ENCODE measurements at regions not wholly inside any gene's neighbourhood (a gene's known extent, or its start where the extent isn't known, plus 50 kb on each side); places are given as distances from the start of the nearest gene placed in this dataset.

- peaks cover 3% of the 10 kb centered on the region for H3K9me3 Mint-ChIP-seq
Observed at GRCh38 chr14:98231210-98231609, 1040.8 kb downstream of the BCL11B start.

GRCh38 chr14:98233656-98234055 lies 1038.3 kb downstream of the BCL11B start:
- DNase-seq, result no peak
- H3K4me3 Mint-ChIP-seq, result no peak overlapping the region
- H3K9me3 Mint-ChIP-seq, result peaks cover 22% of the 10 kb centered on the region
- H3K36me3 Mint-ChIP-seq (ENCODE audit: low read depth), result no peaks in the 10 kb centered on the region
- H3K27me3 Mint-ChIP-seq (ENCODE audit: low read depth, poor library complexity), result peaks cover 22% of the 10 kb centered on the region
- H3K27ac Mint-ChIP-seq, result no peak overlapping the region
- peaks cover 12% of the 10 kb centered on the region for H3K4me1 Mint-ChIP-seq
- no peak for TF ChIP-seq CTCF (IDR thresholded peaks at IDR 0.05)

More at GRCh38 chr14:98231210-98231609, 1040.8 kb downstream of the BCL11B start:
- H3K27me3 Mint-ChIP-seq (ENCODE audit: low read depth, poor library complexity), result peaks cover 22% of the 10 kb centered on the region
- no peak overlapping the region for H3K27ac Mint-ChIP-seq
- no peak for TF ChIP-seq CTCF (IDR thresholded peaks at IDR 0.05)
- H3K4me1 Mint-ChIP-seq, result peaks cover 20% of the 10 kb centered on the region
- no peak for DNase-seq
- no peaks in the 10 kb centered on the region for H3K36me3 Mint-ChIP-seq (ENCODE audit: low read depth)
- no peak overlapping the region for H3K4me3 Mint-ChIP-seq

GRCh38 chr14:98234208-98234607 lies 1037.8 kb downstream of the BCL11B start:
- Mint-ChIP-seq H3K4me3 (no peak overlapping the region), H3K36me3 (ENCODE audit: low read depth) (no peaks in the 10 kb centered on the region), H3K9me3 (peaks cover 22% of the 10 kb centered on the region), H3K27me3 (ENCODE audit: low read depth, poor library complexity) (peaks cover 22% of the 10 kb centered on the region), H3K27ac (no peak overlapping the region), H3K4me1 (peaks cover 12% of the 10 kb centered on the region)
- no peak for DNase-seq
- no peak for TF ChIP-seq CTCF (IDR thresholded peaks at IDR 0.05)

GRCh38 chr14:98236314-98236713 lies 1035.7 kb downstream of the BCL11B start:
- H3K4me3 Mint-ChIP-seq, result no peak overlapping the region
- H3K4me1 Mint-ChIP-seq, result peaks cover under 1% of the 10 kb centered on the region
- no peaks in the 10 kb centered on the region for H3K36me3 Mint-ChIP-seq (ENCODE audit: low read depth)
- peaks cover 22% of the 10 kb centered on the region for H3K9me3 Mint-ChIP-seq
- no peak overlapping the region for H3K27ac Mint-ChIP-seq
- H3K27me3 Mint-ChIP-seq (ENCODE audit: low read depth, poor library complexity), result peaks cover 12% of the 10 kb centered on the region
- no peak for TF ChIP-seq CTCF (IDR thresholded peaks at IDR 0.05)
- no peak for DNase-seq

- H3K4me3 Mint-ChIP-seq, result no peak overlapping the region
- no peaks in the 10 kb centered on the region for H3K4me1 Mint-ChIP-seq
- no peak overlapping the region for H3K27ac Mint-ChIP-seq
- peaks cover 13% of the 10 kb centered on the region for H3K27me3 Mint-ChIP-seq (ENCODE audit: low read depth, poor library complexity)
- peaks cover 22% of the 10 kb centered on the region for H3K9me3 Mint-ChIP-seq
- no peak for TF ChIP-seq CTCF (IDR thresholded peaks at IDR 0.05)
- DNase-seq, result no peak
- H3K36me3 Mint-ChIP-seq (ENCODE audit: low read depth), result no peaks in the 10 kb centered on the region
Observed at GRCh38 chr14:98237939-98238338, 1034.1 kb downstream of the BCL11B start.

GRCh38 chr14:98240376-98240775 lies 1031.6 kb downstream of the BCL11B start:
- no peaks in the 10 kb centered on the region for H3K4me1 Mint-ChIP-seq
- H3K36me3 Mint-ChIP-seq (ENCODE audit: low read depth), result no peaks in the 10 kb centered on the region
- TF ChIP-seq CTCF (IDR thresholded peaks at IDR 0.05), result no peak
- no peak overlapping the region for H3K4me3 Mint-ChIP-seq
- H3K9me3 Mint-ChIP-seq, result peaks cover 22% of the 10 kb centered on the region
- H3K27me3 Mint-ChIP-seq (ENCODE audit: low read depth, poor library complexity), result peaks cover 8% of the 10 kb centered on the region
- no peak overlapping the region for H3K27ac Mint-ChIP-seq
- DNase-seq, result no peak

Measured in nephron progenitor cell (in vitro differentiated cells).